ENCODE measurements at regions not wholly inside any gene's neighbourhood (a gene's known extent, or its start where the extent isn't known, plus 50 kb on each side); places are given as distances from the start of the nearest gene placed in this dataset.

DNA sequence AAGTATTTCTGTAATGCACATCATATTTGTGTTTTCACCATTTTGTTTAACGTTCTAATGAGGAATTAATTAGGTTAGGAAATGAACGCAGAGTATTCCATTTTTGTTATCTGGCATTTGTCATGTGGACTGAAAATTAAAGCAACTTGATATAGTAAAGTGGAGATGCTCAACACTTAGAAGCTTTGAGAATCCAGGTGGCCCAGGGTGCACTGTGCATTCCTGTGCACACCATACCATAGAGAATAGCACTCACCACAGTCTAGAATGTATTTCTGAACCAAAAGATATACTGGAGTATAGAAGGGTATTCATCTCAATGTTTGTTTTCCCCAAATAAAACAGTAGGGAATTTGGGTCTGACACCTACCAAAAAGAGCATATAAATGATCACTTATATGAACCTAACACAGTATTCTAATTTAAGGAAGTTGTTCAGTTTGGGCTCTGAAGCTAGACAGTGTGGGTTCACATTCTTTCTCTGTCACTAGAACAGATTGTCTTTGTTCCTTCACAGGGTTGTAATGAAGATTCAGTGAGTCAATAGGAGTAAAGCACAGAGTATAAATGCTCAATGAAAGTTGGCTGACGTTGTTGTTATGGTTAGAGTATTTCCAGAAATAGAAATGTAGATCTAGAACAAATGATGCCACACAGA is 125.6 kb upstream of the DMRT1 start:
- no peak for TF ChIP-seq ZNF274 (IDR thresholded peaks at IDR 0.05; ENCODE audit: low read depth, low read length)
- TF ChIP-seq YY1 (IDR thresholded peaks at IDR 0.05; ENCODE audit: insufficient read depth, insufficient read length), result no peak
- no peak for TF ChIP-seq SUZ12 (IDR thresholded peaks at IDR 0.05; ENCODE audit: extremely low read depth, insufficient read depth, insufficient read length)

Data from NT2/D1 (cell line).